ENCODE measurements at regions not wholly inside any gene's neighbourhood (a gene's known extent, or its start where the extent isn't known, plus 50 kb on each side); places are given as distances from the start of the nearest gene placed in this dataset.

DNA sequence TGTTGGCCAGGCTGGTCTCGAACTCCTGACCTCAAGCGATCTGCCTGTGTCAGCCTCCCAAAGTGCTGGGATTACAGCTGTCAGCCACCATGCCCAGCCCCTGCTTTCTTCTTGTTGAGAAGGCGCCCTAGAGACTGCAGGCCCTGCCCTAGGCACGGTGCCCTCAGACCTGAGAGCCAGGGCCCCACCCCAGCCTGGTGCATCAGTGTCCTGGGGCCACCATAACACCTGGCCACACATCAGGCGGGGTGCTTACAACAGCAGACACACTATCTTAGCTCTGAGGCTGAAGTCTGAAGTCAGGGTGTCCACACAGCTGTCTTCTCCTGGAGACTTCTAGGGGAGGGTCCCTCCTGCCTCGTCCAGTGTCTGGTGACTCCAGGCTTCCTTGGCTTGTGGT lies 120.6 kb downstream of the NDUFA10 start:
- TF ChIP-seq LEF1 (IDR thresholded peaks at IDR 0.05), result no peak
- TF ChIP-seq, protein P1, sequence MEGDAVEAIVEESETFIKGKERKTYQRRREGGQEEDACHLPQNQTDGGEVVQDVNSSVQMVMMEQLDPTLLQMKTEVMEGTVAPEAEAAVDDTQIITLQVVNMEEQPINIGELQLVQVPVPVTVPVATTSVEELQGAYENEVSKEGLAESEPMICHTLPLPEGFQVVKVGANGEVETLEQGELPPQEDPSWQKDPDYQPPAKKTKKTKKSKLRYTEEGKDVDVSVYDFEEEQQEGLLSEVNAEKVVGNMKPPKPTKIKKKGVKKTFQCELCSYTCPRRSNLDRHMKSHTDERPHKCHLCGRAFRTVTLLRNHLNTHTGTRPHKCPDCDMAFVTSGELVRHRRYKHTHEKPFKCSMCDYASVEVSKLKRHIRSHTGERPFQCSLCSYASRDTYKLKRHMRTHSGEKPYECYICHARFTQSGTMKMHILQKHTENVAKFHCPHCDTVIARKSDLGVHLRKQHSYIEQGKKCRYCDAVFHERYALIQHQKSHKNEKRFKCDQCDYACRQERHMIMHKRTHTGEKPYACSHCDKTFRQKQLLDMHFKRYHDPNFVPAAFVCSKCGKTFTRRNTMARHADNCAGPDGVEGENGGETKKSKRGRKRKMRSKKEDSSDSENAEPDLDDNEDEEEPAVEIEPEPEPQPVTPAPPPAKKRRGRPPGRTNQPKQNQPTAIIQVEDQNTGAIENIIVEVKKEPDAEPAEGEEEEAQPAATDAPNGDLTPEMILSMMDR (IDR thresholded peaks at IDR 0.05 in 2 of 3, conservative IDR thresholded peaks at IDR 0.05 in 1 of 3; ENCODE audit: insufficient read depth in 2 of 3, low read depth in 1 of 3, low read length in 3 of 3), result no peak
- no peak for TF ChIP-seq ELF4 (CRISPR knock-in tag; IDR thresholded peaks at IDR 0.05)
- TF ChIP-seq MTA1 (IDR thresholded peaks at IDR 0.05; ENCODE audit: borderline replicate concordance), result no peak
- no peak for TF ChIP-seq POLR2A (conservative IDR thresholded peaks at IDR 0.05)
- no peak for TF ChIP-seq POLR2AphosphoS5 (IDR thresholded peaks at IDR 0.05; ENCODE audit: control insufficient read depth, insufficient read depth, low read depth, low read length)
- no peak for TF ChIP-seq SRSF9 (IDR thresholded peaks at IDR 0.05; ENCODE audit: borderline replicate concordance, low read depth, low read length)
- TF ChIP-seq ZNF197 (CRISPR knock-in tag; IDR thresholded peaks at IDR 0.05; ENCODE audit: low read depth), result no peak
- TF ChIP-seq EZH2 (IDR thresholded peaks at IDR 0.05; ENCODE audit: borderline replicate concordance, low read depth, low read length), result no peak
- no peak for TF ChIP-seq ZNF121 (CRISPR knock-in tag; conservative IDR thresholded peaks at IDR 0.05)
- TF ChIP-seq SMAD3 (CRISPR knock-in tag; conservative IDR thresholded peaks at IDR 0.05), result no peak
